B cell (primary cell): ENCODE measurements at regions not wholly inside any gene's neighbourhood (a gene's known extent, or its start where the extent isn't known, plus 50 kb on each side); places are given as distances from the start of the nearest gene placed in this dataset.

Source experiments
- CTCF ChIP-seq: fragments of 200-600 bp; IDR thresholded peaks from one replicate; pipeline ENCODE4 v1.8.0; 2022; ENCODE audit warnings: antibody characterized with exemption, mild to moderate bottlenecking
- EZH2 ChIP-seq: IDR thresholded peaks from 2 replicates; pipeline ENCODE4 v1.6.1; 2012; ENCODE audit warnings: borderline replicate concordance, low read depth, mild to moderate bottlenecking, moderate library complexity, low read length; ENCODE audit not compliant: insufficient read depth, poor library complexity, severe bottlenecking

- TF ChIP-seq CTCF (no peak), EZH2 (no peak)
Measured at GRCh38 chr2:220076734-220077133, 449.3 kb downstream of the SLC4A3 start.
